ENCODE measurements at regions not wholly inside any gene's neighbourhood (a gene's known extent, or its start where the extent isn't known, plus 50 kb on each side); places are given as distances from the start of the nearest gene placed in this dataset.

- Histone ChIP-seq H4K20me1 (ENCODE audit: insufficient read depth, low read length) (no peaks in the 10 kb centered on the region), H3K9ac (ENCODE audit: insufficient read depth, low read length, poor library complexity, severe bottlenecking) (no peak overlapping the region), H3K4me1 (ENCODE audit: control insufficient read depth in 1 of 2, insufficient read depth in 2 of 2, low read length in 2 of 2) (no peaks in the 10 kb centered on the region), H3K27ac (ENCODE audit: low read depth in 1 of 2, low read length in 2 of 2) (no peak overlapping the region), H3K36me3 (replicated peaks in 1 of 2; ENCODE audit: control insufficient read depth in 1 of 2, insufficient read depth in 2 of 2, low read length in 2 of 2) (no peaks in the 10 kb centered on the region), H3K79me2 (ENCODE audit: insufficient read depth, low read length) (no peaks in the 10 kb centered on the region), H3K4me2 (replicated peaks; ENCODE audit: extremely low read depth, low read length, poor library complexity, severe bottlenecking) (no peak overlapping the region), H3K4me3 (replicated peaks in 1 of 3; ENCODE audit: low read depth in 2 of 3, low read length in 3 of 3) (no peak overlapping the region), H2AFZ (ENCODE audit: insufficient read depth, low read depth, low read length, poor library complexity, severe bottlenecking) (no peak overlapping the region), H3K9me3 (replicated peaks in 1 of 2; ENCODE audit: control insufficient read depth in 1 of 2, insufficient read depth in 1 of 2, low read length in 2 of 2) (peaks cover 5 to 9% of the 10 kb centered on the region in 2 donors), H3K27me3 (ENCODE audit: control insufficient read depth in 2 of 2, insufficient read depth in 2 of 2, low read length in 2 of 2) (no peaks in the 10 kb centered on the region)
- Mint-ChIP-seq H3K4me3 (no peak overlapping the region), H3K27me3 (ENCODE audit: low read depth in 3 of 3) (no peaks in the 10 kb centered on the region), H3K9me3 (peaks cover 2 to 15% (median 5%) of the 10 kb centered on the region in 7 donors), H3K27ac (no peak overlapping the region), H3K4me1 (no peaks in the 10 kb centered on the region), H3K36me3 (no peaks in the 10 kb centered on the region)
- TF ChIP-seq, protein P1, sequence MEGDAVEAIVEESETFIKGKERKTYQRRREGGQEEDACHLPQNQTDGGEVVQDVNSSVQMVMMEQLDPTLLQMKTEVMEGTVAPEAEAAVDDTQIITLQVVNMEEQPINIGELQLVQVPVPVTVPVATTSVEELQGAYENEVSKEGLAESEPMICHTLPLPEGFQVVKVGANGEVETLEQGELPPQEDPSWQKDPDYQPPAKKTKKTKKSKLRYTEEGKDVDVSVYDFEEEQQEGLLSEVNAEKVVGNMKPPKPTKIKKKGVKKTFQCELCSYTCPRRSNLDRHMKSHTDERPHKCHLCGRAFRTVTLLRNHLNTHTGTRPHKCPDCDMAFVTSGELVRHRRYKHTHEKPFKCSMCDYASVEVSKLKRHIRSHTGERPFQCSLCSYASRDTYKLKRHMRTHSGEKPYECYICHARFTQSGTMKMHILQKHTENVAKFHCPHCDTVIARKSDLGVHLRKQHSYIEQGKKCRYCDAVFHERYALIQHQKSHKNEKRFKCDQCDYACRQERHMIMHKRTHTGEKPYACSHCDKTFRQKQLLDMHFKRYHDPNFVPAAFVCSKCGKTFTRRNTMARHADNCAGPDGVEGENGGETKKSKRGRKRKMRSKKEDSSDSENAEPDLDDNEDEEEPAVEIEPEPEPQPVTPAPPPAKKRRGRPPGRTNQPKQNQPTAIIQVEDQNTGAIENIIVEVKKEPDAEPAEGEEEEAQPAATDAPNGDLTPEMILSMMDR (IDR thresholded peaks at IDR 0.05), result no peak
- intact Hi-C loops (cut with micrococcal nuclease), result no loop called here
- WGBS (ENCODE audit: insufficient coverage), result 0% methylated on average over 1 of the region's 5 CpGs
- DNase-seq, result no peak
Observed at GRCh38 chr13:74765955-74766354, 631.8 kb upstream of the KLF12 start.

DNA sequence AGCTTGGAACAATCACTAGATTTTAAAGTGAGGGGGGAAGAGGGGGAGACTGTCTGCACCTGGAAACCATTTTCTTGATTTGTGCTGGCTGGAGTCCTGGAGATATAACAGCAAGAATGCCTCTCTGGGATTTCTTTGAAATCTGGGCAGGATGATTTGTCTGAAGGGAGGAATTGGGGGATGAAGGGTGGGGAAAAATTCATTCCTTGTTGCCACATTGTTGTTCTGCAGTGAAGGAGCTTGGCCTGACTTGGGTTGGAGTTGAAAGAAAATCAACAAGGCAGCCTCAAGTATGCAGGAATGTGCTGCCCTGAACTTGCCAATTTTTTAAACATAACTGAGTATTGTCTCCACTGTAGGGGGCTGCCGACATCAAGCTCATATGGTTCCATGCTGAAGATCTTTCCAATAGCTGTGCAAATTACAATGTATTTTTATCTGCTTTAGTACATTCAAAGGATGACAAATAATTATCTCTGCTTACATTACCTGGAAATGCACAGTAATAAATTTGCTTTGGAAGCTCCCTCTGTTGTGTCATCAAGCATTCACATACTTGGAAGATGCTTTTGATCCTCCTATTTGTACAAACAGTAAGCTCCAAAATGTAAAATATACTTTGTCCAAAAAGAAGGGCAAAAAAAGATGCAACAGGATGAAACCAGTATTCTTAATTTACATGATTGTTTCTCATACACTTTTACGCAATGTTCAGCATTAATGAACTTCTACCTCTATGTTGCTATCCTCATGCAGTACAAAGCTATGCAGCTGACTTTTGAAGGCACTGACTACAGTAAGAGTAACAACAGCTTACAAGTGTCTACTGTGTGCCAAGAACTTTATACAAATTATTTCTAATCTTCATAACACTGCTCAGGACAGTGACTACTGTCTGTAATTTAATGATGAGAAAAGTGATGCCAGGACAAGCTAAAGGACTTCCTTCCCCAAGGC lies 627.9 kb upstream of the KLF12 start:
- H3K4me1 Mint-ChIP-seq, result no peaks in the 10 kb centered on the region
- DNase-seq, result no peak
- WGBS (ENCODE audit: insufficient coverage), result no CpG with 5 or more reads among the region's 2 CpGs
- no peaks in the 10 kb centered on the region for H3K36me3 ChIP-seq (replicated peaks in 1 of 2; ENCODE audit: control insufficient read depth in 1 of 2, insufficient read depth in 2 of 2, low read length in 2 of 2)
- intact Hi-C loops (cut with micrococcal nuclease), result no loop called here
- H3K9me3 ChIP-seq (replicated peaks in 1 of 2; ENCODE audit: control insufficient read depth in 1 of 2, insufficient read depth in 1 of 2, low read length in 2 of 2), result peaks cover 5 to 13% of the 10 kb centered on the region in 2 donors
- no peaks in the 10 kb centered on the region for H3K36me3 Mint-ChIP-seq
- no peaks in the 10 kb centered on the region for H4K20me1 ChIP-seq (ENCODE audit: insufficient read depth, low read length)
- H3K4me3 ChIP-seq (replicated peaks in 1 of 3; ENCODE audit: low read depth in 2 of 3, low read length in 3 of 3), result no peak overlapping the region
- H3K9me3 Mint-ChIP-seq, result peaks cover 4 to 14% (median 7%) of the 10 kb centered on the region in 7 donors
- no peak overlapping the region for H3K9ac ChIP-seq (ENCODE audit: insufficient read depth, low read length, poor library complexity, severe bottlenecking)
- H3K4me2 ChIP-seq (replicated peaks; ENCODE audit: extremely low read depth, low read length, poor library complexity, severe bottlenecking), result no peak overlapping the region
- H3K27ac ChIP-seq (ENCODE audit: low read depth in 1 of 2, low read length in 2 of 2), result no peak overlapping the region
- H3K27me3 ChIP-seq (ENCODE audit: control insufficient read depth in 2 of 2, insufficient read depth in 2 of 2, low read length in 2 of 2), result no peaks in the 10 kb centered on the region
- H3K27me3 Mint-ChIP-seq (ENCODE audit: low read depth in 3 of 3), result no peaks in the 10 kb centered on the region
- no peak overlapping the region for H2AFZ ChIP-seq (ENCODE audit: insufficient read depth, low read depth, low read length, poor library complexity, severe bottlenecking)
- TF ChIP-seq, protein P1 (IDR thresholded peaks at IDR 0.05), result no peak
- no peaks in the 10 kb centered on the region for H3K4me1 ChIP-seq (ENCODE audit: control insufficient read depth in 1 of 2, insufficient read depth in 2 of 2, low read length in 2 of 2)
- H3K4me3 Mint-ChIP-seq, result no peak overlapping the region
- no peak overlapping the region for H3K27ac Mint-ChIP-seq
- H3K79me2 ChIP-seq (ENCODE audit: insufficient read depth, low read length), result no peaks in the 10 kb centered on the region

All from CD14-positive monocyte (primary cell).